ENCODE measurements at regions not wholly inside any gene's neighbourhood (a gene's known extent, or its start where the extent isn't known, plus 50 kb on each side); places are given as distances from the start of the nearest gene placed in this dataset.

GRCh38 chr9:73014011-73014410 lies 61.2 kb upstream of the ALDH1A1 start:
- no peak for DNase-seq (ENCODE audit: low spot score)
- peaks cover 2% of the 10 kb centered on the region; the same call in 1 of the 2 replicates for H3K36me3 Mint-ChIP-seq
- H3K4me3 Mint-ChIP-seq: no peak overlapping the region
- ChIA-PET CTCF (interaction anchor here (0.6 to 1.3 kb wide), 2 partner anchors 9 to 157 kb away, joined by 3 to 7 read pairs; no protein-coding TSS in a partner anchor), POLR2A (no interaction called here)
- no peak overlapping the region for H3K27ac Mint-ChIP-seq
- TF ChIP-seq GRHL2 (CRISPR knock-in tag; IDR thresholded peaks at IDR 0.05; ENCODE audit: insufficient replicate concordance, severe bottlenecking): no peak
- no peak for TF ChIP-seq ESRRA (CRISPR knock-in tag; IDR thresholded peaks at IDR 0.05; ENCODE audit: borderline replicate concordance)
- TF ChIP-seq ETV6 (CRISPR knock-in tag; IDR thresholded peaks at IDR 0.05): no peak
- TF ChIP-seq ATF1 (CRISPR knock-in tag; IDR thresholded peaks at IDR 0.05): no peak
- TF ChIP-seq MLX (CRISPR knock-in tag; IDR thresholded peaks at IDR 0.05): no peak
- no peak for TF ChIP-seq FOXK1 (CRISPR knock-in tag; IDR thresholded peaks at IDR 0.05)
- TF ChIP-seq CREM (CRISPR knock-in tag; IDR thresholded peaks at IDR 0.05): no peak
- TF ChIP-seq FOXP4 (CRISPR knock-in tag; IDR thresholded peaks at IDR 0.05): no peak
- no peak for TF ChIP-seq GABPB1 (CRISPR knock-in tag; IDR thresholded peaks at IDR 0.05)
- TF ChIP-seq NR1H2 (CRISPR knock-in tag; IDR thresholded peaks at IDR 0.05): no peak
- TF ChIP-seq CREB1 (CRISPR knock-in tag; IDR thresholded peaks at IDR 0.05): no peak
- no peak for TF ChIP-seq EMX1 (CRISPR knock-in tag; IDR thresholded peaks at IDR 0.05)
- no peak for TF ChIP-seq NFE2L1 (CRISPR knock-in tag; IDR thresholded peaks at IDR 0.05)
- no peak for ATAC-seq
- H3K9me3 Mint-ChIP-seq: peaks cover 13% of the 10 kb centered on the region
- H3K27me3 Mint-ChIP-seq (ENCODE audit: low read depth): no peaks in the 10 kb centered on the region
- H3K4me1 Mint-ChIP-seq: peaks cover 4% of the 10 kb centered on the region

- POLR2A ChIA-PET: no interaction called here
- Mint-ChIP-seq H3K36me3 (no peaks in the 10 kb centered on the region), H3K27ac (no peak overlapping the region), H3K27me3 (ENCODE audit: low read depth) (no peaks in the 10 kb centered on the region), H3K4me3 (no peak overlapping the region), H3K9me3 (no peaks in the 10 kb centered on the region), H3K4me1 (peaks cover 4% of the 10 kb centered on the region)
- CTCF ChIA-PET: no interaction called here
- ATAC-seq (no peak), DNase-seq (ENCODE audit: low spot score) (no peak)
- TF ChIP-seq GTF2I (CRISPR knock-in tag; conservative IDR thresholded peaks at IDR 0.05) (no peak), TP53 (CRISPR knock-in tag; IDR thresholded peaks at IDR 0.05) (no peak), ZNF138 (CRISPR knock-in tag; conservative IDR thresholded peaks at IDR 0.05) (no peak), ATF3 (CRISPR knock-in tag; conservative IDR thresholded peaks at IDR 0.05) (no peak), ZMAT4 (CRISPR knock-in tag; IDR thresholded peaks at IDR 0.05) (no peak), FOXP4 (CRISPR knock-in tag; IDR thresholded peaks at IDR 0.05) (no peak), USF2 (CRISPR knock-in tag; IDR thresholded peaks at IDR 0.05) (no peak), HMGA2 (CRISPR knock-in tag; IDR thresholded peaks at IDR 0.05) (no peak), ZNF671 (CRISPR knock-in tag; IDR thresholded peaks at IDR 0.05) (no peak), OVOL2 (CRISPR knock-in tag; IDR thresholded peaks at IDR 0.05; ENCODE audit: borderline replicate concordance) (no peak), ESRRA (CRISPR knock-in tag; IDR thresholded peaks at IDR 0.05; ENCODE audit: borderline replicate concordance) (no peak)
Observed at GRCh38 chr9:73011956-73012355, 59.1 kb upstream of the ALDH1A1 start.

All from WTC11 (cell line).